ENCODE measurements at regions not wholly inside any gene's neighbourhood (a gene's known extent, or its start where the extent isn't known, plus 50 kb on each side); places are given as distances from the start of the nearest gene placed in this dataset.
"Not testable (repeated sequence)": the region's sequence is repeated elsewhere in the genome, so short reads cannot be mapped to it uniquely, and the experiment has no call there.

- DNase-seq, result no peak
Observed at GRCh38 chr16:76818606-76819181, 372.3 kb upstream of the MON1B start.

GRCh38 chr16:76819226-76819916 lies 371.6 kb upstream of the MON1B start:
- no peak for DNase-seq

- DNase-seq, result no peak
Observed at GRCh38 chr16:76824221-76824620, 366.8 kb upstream of the MON1B start.

GRCh38 chr16:76824791-76825190 lies 366.2 kb upstream of the MON1B start:
- DNase-seq, result no peak

- no peak for DNase-seq
Observed at GRCh38 chr16:76835339-76835738, 355.7 kb upstream of the MON1B start.

- no peak for DNase-seq
Observed at GRCh38 chr16:76835779-76836300, 355.1 kb upstream of the MON1B start.

GRCh38 chr16:76837872-76838271 lies 353.1 kb upstream of the MON1B start:
- DNase-seq, result no peak

GRCh38 chr16:76854234-76854633 lies 336.8 kb upstream of the MON1B start:
- DNase-seq, result no peak

GRCh38 chr16:76856112-76856511 lies 334.9 kb upstream of the MON1B start:
- no peak for DNase-seq

GRCh38 chr16:76857402-76857801 lies 333.6 kb upstream of the MON1B start:
- no peak for DNase-seq

GRCh38 chr16:76862901-76863300 lies 328.1 kb upstream of the MON1B start:
- no peak for DNase-seq

- no peak for DNase-seq
Observed at GRCh38 chr16:76866994-76867393, 324.0 kb upstream of the MON1B start.

- DNase-seq, result no peak
Observed at GRCh38 chr16:76875898-76876297, 315.1 kb upstream of the MON1B start.

GRCh38 chr16:76879420-76879819 lies 311.6 kb upstream of the MON1B start:
- no peak for DNase-seq

GRCh38 chr16:76880523-76880922 lies 310.5 kb upstream of the MON1B start:
- not testable (repeated sequence) for DNase-seq

- DNase-seq, result no peak
Observed at GRCh38 chr16:76882105-76882504, 308.9 kb upstream of the MON1B start.

- no peak for DNase-seq
Observed at GRCh38 chr16:76883076-76883475, 307.9 kb upstream of the MON1B start.

- DNase-seq, result no peak
Observed at GRCh38 chr16:76885776-76886537, 305.0 kb upstream of the MON1B start.

GRCh38 chr16:76897816-76898215 lies 293.2 kb upstream of the MON1B start:
- no peak for DNase-seq

GRCh38 chr16:76899767-76900166 lies 291.2 kb upstream of the MON1B start:
- no peak for DNase-seq

- no peak for DNase-seq
Observed at GRCh38 chr16:76900285-76901263, 290.4 kb upstream of the MON1B start.

GRCh38 chr16:76906552-76906951 lies 284.4 kb upstream of the MON1B start:
- no peak for DNase-seq

GRCh38 chr16:76910931-76911330 lies 280.1 kb upstream of the MON1B start:
- DNase-seq, result no peak

Measured in activated CD4-positive, alpha-beta T cell treated with anti-CD3 and anti-CD28 coated beads, Interleukin-2, Interleukin-6, amounts not matched to agents 100 ng/mL and 50 ng/mL, durations not matched to agents 16 hours and 8 hours (primary cell).